ENCODE measurements at regions not wholly inside any gene's neighbourhood (a gene's known extent, or its start where the extent isn't known, plus 50 kb on each side); places are given as distances from the start of the nearest gene placed in this dataset.

DNA sequence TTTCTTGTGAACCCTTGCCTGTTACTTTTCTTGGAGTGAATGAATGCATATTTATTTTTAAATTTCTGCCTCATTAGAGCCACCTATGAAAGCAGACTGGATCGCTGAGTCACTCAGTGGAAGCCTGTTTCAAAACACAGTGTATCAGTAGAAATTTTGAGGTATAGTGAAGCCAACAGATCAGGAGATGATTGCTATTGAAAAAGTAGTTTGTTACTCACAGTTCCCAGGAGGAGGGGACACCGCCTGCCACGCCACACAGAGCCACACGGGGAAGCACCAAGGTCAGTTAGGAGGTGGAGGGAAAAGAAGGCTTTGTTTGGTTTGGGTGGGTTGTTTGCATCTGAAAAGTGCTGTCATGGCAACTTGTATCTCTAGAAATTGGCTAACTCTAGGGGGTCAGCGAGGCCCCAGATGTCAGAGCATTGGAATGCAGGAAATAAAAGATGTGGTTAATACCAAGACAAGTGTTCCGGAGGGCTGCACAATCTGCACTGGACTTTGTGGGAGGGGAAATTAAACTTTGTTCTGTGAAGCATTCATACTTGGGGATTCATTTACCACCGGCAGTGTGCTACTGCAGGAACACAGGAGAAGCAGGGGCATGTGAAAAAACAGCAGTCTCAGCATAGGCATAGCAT, 106.4 kb upstream of the SDK1 start:
- Histone ChIP-seq H4K20me1 (ENCODE audit: insufficient read depth, poor library complexity, severe bottlenecking) (no peaks in the 10 kb centered on the region), H3K79me2 (no peaks in the 10 kb centered on the region), H3K27ac (peak overlapping the region; percentile 60), H3K4me3 (no peak overlapping the region), H2AFZ (no peak overlapping the region), H3K4me1 (ENCODE audit: insufficient read depth) (no peaks in the 10 kb centered on the region), H3K36me3 (replicated peaks; ENCODE audit: insufficient read depth, low read depth) (no peaks in the 10 kb centered on the region), H3K27me3 (no peaks in the 10 kb centered on the region), H3K9me2 (replicated peaks; ENCODE audit: insufficient read depth) (no peaks in the 10 kb centered on the region), H3K4me2 (no peak overlapping the region), H3K9me3 (ENCODE audit: low read depth) (no peaks in the 10 kb centered on the region)
- TF ChIP-seq, protein P1, sequence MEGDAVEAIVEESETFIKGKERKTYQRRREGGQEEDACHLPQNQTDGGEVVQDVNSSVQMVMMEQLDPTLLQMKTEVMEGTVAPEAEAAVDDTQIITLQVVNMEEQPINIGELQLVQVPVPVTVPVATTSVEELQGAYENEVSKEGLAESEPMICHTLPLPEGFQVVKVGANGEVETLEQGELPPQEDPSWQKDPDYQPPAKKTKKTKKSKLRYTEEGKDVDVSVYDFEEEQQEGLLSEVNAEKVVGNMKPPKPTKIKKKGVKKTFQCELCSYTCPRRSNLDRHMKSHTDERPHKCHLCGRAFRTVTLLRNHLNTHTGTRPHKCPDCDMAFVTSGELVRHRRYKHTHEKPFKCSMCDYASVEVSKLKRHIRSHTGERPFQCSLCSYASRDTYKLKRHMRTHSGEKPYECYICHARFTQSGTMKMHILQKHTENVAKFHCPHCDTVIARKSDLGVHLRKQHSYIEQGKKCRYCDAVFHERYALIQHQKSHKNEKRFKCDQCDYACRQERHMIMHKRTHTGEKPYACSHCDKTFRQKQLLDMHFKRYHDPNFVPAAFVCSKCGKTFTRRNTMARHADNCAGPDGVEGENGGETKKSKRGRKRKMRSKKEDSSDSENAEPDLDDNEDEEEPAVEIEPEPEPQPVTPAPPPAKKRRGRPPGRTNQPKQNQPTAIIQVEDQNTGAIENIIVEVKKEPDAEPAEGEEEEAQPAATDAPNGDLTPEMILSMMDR (IDR thresholded peaks at IDR 0.05; ENCODE audit: poor library complexity), result no peak
- no peak for TF ChIP-seq EZH2 (IDR thresholded peaks at IDR 0.05; ENCODE audit: borderline replicate concordance)
- peak; percentile 64 for DNase-seq (ENCODE audit: low spot score)
- 53% methylated on average over 7 of the region's 7 CpGs for WGBS (ENCODE audit: low lambda C conversion rate, missing lambda C conversion rate)

DNA sequence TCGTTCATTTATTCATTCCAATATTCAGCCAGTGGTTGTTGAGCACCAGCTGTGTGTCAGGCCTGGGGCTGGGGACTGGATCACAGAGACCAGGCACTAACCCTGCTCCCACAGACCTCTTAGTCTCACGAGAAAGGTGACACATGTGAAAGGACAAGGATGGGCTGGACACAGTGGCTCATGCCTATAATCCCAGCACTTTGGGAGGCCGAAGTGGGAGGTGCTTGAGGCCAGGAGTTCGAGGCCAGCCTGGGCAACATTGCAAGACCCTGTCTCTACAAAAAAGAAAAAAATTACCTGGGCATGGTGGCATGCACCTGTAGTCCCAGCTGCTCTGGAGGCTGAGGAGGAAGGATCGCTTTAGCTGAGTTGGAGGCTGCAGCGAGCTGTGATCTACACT, 105.9 kb upstream of the SDK1 start:
- 94% methylated on average over 6 of the region's 6 CpGs for whole genome bisulfite sequencing (ENCODE audit: low lambda C conversion rate, missing lambda C conversion rate)
- Histone ChIP-seq H3K36me3 (replicated peaks; ENCODE audit: insufficient read depth, low read depth) (no peaks in the 10 kb centered on the region), H3K4me1 (ENCODE audit: insufficient read depth) (no peaks in the 10 kb centered on the region), H3K79me2 (no peaks in the 10 kb centered on the region), H3K4me3 (no peak overlapping the region), H2AFZ (no peak overlapping the region), H3K4me2 (no peak overlapping the region), H3K9me3 (ENCODE audit: low read depth) (no peaks in the 10 kb centered on the region), H3K9me2 (replicated peaks; ENCODE audit: insufficient read depth) (no peaks in the 10 kb centered on the region), H3K27ac (peak overlapping the region; percentile 60), H4K20me1 (ENCODE audit: insufficient read depth, poor library complexity, severe bottlenecking) (no peaks in the 10 kb centered on the region), H3K27me3 (no peaks in the 10 kb centered on the region)
- TF ChIP-seq, protein P1 (IDR thresholded peaks at IDR 0.05; ENCODE audit: poor library complexity), result no peak
- TF ChIP-seq EZH2 (IDR thresholded peaks at IDR 0.05; ENCODE audit: borderline replicate concordance) (no peak), EZH2phosphoT487 (IDR thresholded peaks at IDR 0.05; ENCODE audit: low read depth, severe bottlenecking, unreplicated experiment) (no peak)
- DNase-seq (ENCODE audit: low spot score), result no peak

DNA sequence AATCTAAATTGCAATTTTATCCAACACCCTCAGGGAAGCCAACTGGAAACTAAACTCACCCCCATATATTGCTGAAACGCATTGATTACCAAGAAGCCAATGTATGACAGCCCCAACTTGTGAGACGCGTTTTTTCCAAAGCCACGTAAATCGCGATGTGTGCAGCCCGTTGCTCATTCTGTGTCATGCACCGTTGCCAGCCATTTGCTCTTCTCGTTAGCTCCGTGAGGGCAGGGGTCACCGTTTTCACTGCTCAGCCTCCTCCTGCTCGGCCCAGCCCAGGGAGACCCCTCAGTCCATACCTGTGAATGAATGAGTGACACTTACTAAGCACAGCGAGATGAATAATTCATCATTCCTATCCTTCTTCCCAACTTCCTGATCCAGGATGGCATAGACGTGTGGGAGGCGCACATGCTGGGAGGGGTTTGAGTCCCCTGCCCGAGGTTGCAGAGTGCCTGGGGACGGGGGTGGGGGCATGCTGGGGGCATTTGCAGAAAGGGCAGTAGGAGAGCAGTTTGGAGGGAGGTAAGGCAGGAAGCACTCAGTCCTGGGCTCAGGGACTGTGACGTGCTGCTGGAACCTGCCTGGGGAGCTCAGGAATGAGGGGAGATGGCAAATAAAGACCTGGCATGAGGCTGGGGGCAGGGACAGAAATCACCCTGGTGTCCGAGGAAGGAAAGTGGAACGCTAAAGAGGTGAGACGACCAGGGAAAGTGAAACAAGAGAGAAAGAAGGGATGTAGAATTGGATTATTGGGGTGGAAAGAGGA, 104.2 kb upstream of the SDK1 start:
- no peaks in the 10 kb centered on the region for H3K4me1 ChIP-seq (ENCODE audit: insufficient read depth)
- no peaks in the 10 kb centered on the region for H4K20me1 ChIP-seq (ENCODE audit: insufficient read depth, poor library complexity, severe bottlenecking)
- no peak for DNase-seq (ENCODE audit: low spot score)
- H3K27ac ChIP-seq, result no peak overlapping the region
- H3K4me2 ChIP-seq, result no peak overlapping the region
- H3K9me3 ChIP-seq (ENCODE audit: low read depth), result no peaks in the 10 kb centered on the region
- TF ChIP-seq EZH2phosphoT487 (IDR thresholded peaks at IDR 0.05; ENCODE audit: low read depth, severe bottlenecking, unreplicated experiment) (no peak), EZH2 (IDR thresholded peaks at IDR 0.05; ENCODE audit: borderline replicate concordance) (no peak)
- TF ChIP-seq, protein P1 (IDR thresholded peaks at IDR 0.05; ENCODE audit: poor library complexity), result no peak
- no peaks in the 10 kb centered on the region for H3K9me2 ChIP-seq (replicated peaks; ENCODE audit: insufficient read depth)
- no peaks in the 10 kb centered on the region for H3K79me2 ChIP-seq
- H2AFZ ChIP-seq, result no peak overlapping the region
- H3K36me3 ChIP-seq (replicated peaks; ENCODE audit: insufficient read depth, low read depth), result no peaks in the 10 kb centered on the region
- 87% methylated on average over 21 of the region's 21 CpGs for WGBS (ENCODE audit: low lambda C conversion rate, missing lambda C conversion rate)
- no peak overlapping the region for H3K4me3 ChIP-seq
- H3K27me3 ChIP-seq, result no peaks in the 10 kb centered on the region
